PFSK-1 (cell line): ENCODE measurements at regions not wholly inside any gene's neighbourhood (a gene's known extent, or its start where the extent isn't known, plus 50 kb on each side); places are given as distances from the start of the nearest gene placed in this dataset.

Experiments used
- FOXP2 ChIP-seq: optimal IDR thresholded peaks from 2 replicates; pipeline ENCODE3; 2011; ENCODE audit warnings: borderline replicate concordance, control low read depth, inconsistent platforms; ENCODE audit not compliant: insufficient read depth; ENCODE audit errors: extremely low read length, extremely low read depth
- POLR2AphosphoS5 ChIP-seq: IDR thresholded peaks from 2 replicates; pipeline ENCODE4 v1.6.1; 2012; ENCODE audit warnings: low read depth, mild to moderate bottlenecking, control low read depth, low read length, moderate library complexity
- TF ChIP-seq, protein P1 (sequence below), 2 experiments: IDR thresholded peaks; 2 replicates each; pipeline versions ENCODE4 v1.6.1 to v1.8.0; 2011 to 2012; ENCODE audit warnings: low read depth in 2 of 2, low read length in 2 of 2, control low read depth in 1 of 2, inconsistent platforms in 1 of 2, mild to moderate bottlenecking in 1 of 2, moderate library complexity in 1 of 2; ENCODE audit not compliant: insufficient read depth in 1 of 2

DNA sequence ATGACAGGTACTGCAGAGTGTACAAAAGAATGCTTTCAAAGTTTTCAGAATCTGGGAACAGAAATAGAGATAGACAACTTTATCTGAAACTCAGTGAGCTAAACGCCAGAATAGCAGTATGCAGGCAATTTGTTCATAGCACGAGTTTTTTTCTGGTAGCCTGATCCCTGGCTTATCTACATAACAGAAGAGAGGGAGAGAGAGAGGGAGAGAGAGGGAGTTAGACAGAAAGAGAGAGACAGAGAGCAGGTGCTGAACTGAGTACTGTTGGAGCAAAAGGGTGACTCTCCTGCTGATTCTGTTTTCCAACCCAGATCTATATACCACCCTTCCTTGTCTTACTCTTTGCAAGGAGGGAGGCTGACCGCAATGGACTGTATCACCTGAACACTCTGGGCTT is 388.0 kb upstream of the CA10 start:
- TF ChIP-seq, protein P1, sequence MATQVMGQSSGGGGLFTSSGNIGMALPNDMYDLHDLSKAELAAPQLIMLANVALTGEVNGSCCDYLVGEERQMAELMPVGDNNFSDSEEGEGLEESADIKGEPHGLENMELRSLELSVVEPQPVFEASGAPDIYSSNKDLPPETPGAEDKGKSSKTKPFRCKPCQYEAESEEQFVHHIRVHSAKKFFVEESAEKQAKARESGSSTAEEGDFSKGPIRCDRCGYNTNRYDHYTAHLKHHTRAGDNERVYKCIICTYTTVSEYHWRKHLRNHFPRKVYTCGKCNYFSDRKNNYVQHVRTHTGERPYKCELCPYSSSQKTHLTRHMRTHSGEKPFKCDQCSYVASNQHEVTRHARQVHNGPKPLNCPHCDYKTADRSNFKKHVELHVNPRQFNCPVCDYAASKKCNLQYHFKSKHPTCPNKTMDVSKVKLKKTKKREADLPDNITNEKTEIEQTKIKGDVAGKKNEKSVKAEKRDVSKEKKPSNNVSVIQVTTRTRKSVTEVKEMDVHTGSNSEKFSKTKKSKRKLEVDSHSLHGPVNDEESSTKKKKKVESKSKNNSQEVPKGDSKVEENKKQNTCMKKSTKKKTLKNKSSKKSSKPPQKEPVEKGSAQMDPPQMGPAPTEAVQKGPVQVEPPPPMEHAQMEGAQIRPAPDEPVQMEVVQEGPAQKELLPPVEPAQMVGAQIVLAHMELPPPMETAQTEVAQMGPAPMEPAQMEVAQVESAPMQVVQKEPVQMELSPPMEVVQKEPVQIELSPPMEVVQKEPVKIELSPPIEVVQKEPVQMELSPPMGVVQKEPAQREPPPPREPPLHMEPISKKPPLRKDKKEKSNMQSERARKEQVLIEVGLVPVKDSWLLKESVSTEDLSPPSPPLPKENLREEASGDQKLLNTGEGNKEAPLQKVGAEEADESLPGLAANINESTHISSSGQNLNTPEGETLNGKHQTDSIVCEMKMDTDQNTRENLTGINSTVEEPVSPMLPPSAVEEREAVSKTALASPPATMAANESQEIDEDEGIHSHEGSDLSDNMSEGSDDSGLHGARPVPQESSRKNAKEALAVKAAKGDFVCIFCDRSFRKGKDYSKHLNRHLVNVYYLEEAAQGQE (IDR thresholded peaks at IDR 0.05; ENCODE audit: insufficient read depth in 1 of 2, low read depth in 2 of 2, low read length in 2 of 2): no peak
- no peak for TF ChIP-seq POLR2AphosphoS5
- no peak for TF ChIP-seq FOXP2
